Endodermal cell (in vitro differentiated cells): ENCODE measurements at regions not wholly inside any gene's neighbourhood (a gene's known extent, or its start where the extent isn't known, plus 50 kb on each side); places are given as distances from the start of the nearest gene placed in this dataset.

ENCODE experiments used
- DNase-seq: peaks from one replicate; pipeline ENCODE4 v3.0.0-alpha.2; 2017
- H3K27ac ChIP-seq: 2 replicates; pipeline ENCODE4 v1.5.1; 2013; ENCODE audit warnings: mild to moderate bottlenecking, low read depth, low read length, moderate library complexity
- H3K27me3 ChIP-seq: 2 replicates; pipeline ENCODE4 v1.6.1; 2013; ENCODE audit warnings: mild to moderate bottlenecking, low read length, moderate library complexity; ENCODE audit not compliant: insufficient read depth, control insufficient read depth, poor library complexity, severe bottlenecking
- H3K36me3 ChIP-seq: 2 replicates; pipeline ENCODE4 v1.7.0; 2013; ENCODE audit warnings: mild to moderate bottlenecking, low read length, moderate library complexity; ENCODE audit not compliant: control insufficient read depth, insufficient read depth
- H3K4me1 ChIP-seq: one replicate; pipeline ENCODE4 v1.7.0; 2013; ENCODE audit warnings: low read length; ENCODE audit not compliant: control insufficient read depth, insufficient read depth
- H3K4me3 ChIP-seq: 2 replicates; pipeline ENCODE4 v1.5.1; 2013; ENCODE audit warnings: mild to moderate bottlenecking, low read length, moderate library complexity
- H3K9ac ChIP-seq: 2 replicates; pipeline ENCODE4 v1.6.1; 2013; ENCODE audit warnings: mild to moderate bottlenecking, low read length, moderate library complexity; ENCODE audit not compliant: poor library complexity, severe bottlenecking; ENCODE audit errors: extremely low read depth
- H3K9me3 ChIP-seq: 2 replicates; pipeline ENCODE4 v1.6.1; 2013; ENCODE audit warnings: mild to moderate bottlenecking, low read length, moderate library complexity; ENCODE audit not compliant: control insufficient read depth
- H3K27ac Mint-ChIP-seq: 2 replicates; pipeline ENCODE4 v1.8.0; 2020; ENCODE audit warnings: mixed read lengths
- H3K27me3 Mint-ChIP-seq: 2 replicates; pipeline ENCODE4 v1.8.0; 2021; ENCODE audit warnings: mild to moderate bottlenecking, mixed read lengths; ENCODE audit not compliant: insufficient read depth
- H3K36me3 Mint-ChIP-seq: 2 replicates; pipeline ENCODE4 v1.8.0; 2020; ENCODE audit warnings: low read depth, mixed read lengths
- H3K4me1 Mint-ChIP-seq: 2 replicates; pipeline ENCODE4 v1.8.0; 2020; ENCODE audit warnings: mixed read lengths
- H3K4me3 Mint-ChIP-seq: 2 replicates; pipeline ENCODE4 v1.8.0; 2020; ENCODE audit warnings: mild to moderate bottlenecking, moderate library complexity, mixed read lengths
- H3K9me3 Mint-ChIP-seq: 2 replicates; pipeline ENCODE4 v1.8.0; 2020; ENCODE audit warnings: mild to moderate bottlenecking, mixed read lengths
- WGBS, 2 experiments: methylation state at CpG; one replicate each; pipeline versions ENCODE4 v1.1.5 to v1.1.7; 2013; ENCODE audit warnings: missing lambda C conversion rate in 2 of 2, mixed read lengths in 1 of 2; ENCODE audit not compliant: insufficient coverage in 1 of 2, insufficient read length in 1 of 2; 5-methylcytosine and 5-hydroxymethylcytosine counted together
- TF ChIP-seq, protein P1 (sequence below): fragments of 200-600 bp; sonication (generic); conservative IDR thresholded peaks from 2 replicates; pipeline ENCODE4 v1.5.0; 2021; ENCODE audit warnings: antibody characterized with exemption, mild to moderate bottlenecking

DNA sequence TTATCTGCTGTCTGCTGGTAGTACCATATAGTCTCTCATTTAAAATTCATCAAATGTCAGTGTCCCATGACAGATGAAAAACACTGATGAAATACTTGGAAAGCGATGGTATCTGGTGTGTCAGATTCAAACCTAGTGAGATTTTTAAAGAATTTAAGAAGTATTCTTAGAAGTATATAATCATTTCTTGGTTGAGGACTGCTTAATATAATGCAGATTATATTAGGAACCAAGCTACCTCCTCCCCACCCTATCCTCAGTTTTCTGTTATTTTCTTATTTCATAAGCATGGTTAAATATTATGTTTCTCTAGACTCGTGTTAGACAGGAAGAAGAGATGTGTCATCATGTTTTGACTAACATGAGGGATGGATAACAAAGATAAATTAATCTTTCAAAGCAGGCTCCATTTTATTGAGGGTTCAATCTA lies 118.5 kb downstream of the GLUD2 start:
- H3K9me3 ChIP-seq: no peaks in the 10 kb centered on the region
- TF ChIP-seq, protein P1, sequence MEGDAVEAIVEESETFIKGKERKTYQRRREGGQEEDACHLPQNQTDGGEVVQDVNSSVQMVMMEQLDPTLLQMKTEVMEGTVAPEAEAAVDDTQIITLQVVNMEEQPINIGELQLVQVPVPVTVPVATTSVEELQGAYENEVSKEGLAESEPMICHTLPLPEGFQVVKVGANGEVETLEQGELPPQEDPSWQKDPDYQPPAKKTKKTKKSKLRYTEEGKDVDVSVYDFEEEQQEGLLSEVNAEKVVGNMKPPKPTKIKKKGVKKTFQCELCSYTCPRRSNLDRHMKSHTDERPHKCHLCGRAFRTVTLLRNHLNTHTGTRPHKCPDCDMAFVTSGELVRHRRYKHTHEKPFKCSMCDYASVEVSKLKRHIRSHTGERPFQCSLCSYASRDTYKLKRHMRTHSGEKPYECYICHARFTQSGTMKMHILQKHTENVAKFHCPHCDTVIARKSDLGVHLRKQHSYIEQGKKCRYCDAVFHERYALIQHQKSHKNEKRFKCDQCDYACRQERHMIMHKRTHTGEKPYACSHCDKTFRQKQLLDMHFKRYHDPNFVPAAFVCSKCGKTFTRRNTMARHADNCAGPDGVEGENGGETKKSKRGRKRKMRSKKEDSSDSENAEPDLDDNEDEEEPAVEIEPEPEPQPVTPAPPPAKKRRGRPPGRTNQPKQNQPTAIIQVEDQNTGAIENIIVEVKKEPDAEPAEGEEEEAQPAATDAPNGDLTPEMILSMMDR: no peak
- H3K36me3 ChIP-seq: no peaks in the 10 kb centered on the region
- H3K9me3 Mint-ChIP-seq: peaks cover 28% of the 10 kb centered on the region
- no peak overlapping the region for H3K27ac Mint-ChIP-seq
- no peak overlapping the region for H3K27ac ChIP-seq
- H3K4me1 ChIP-seq: no peaks in the 10 kb centered on the region
- H3K4me3 Mint-ChIP-seq: no peak overlapping the region
- DNase-seq: no peak
- WGBS, 2 experiments: 79% methylated on average over 2 of the region's 2 CpGs; no CpG with 5 or more reads in 1 of the 2 experiments
- H3K36me3 Mint-ChIP-seq: no peaks in the 10 kb centered on the region
- no peak overlapping the region for H3K4me3 ChIP-seq
- H3K27me3 Mint-ChIP-seq: no peaks in the 10 kb centered on the region
- H3K4me1 Mint-ChIP-seq: peaks cover 11% of the 10 kb centered on the region
- H3K9ac ChIP-seq: no peak overlapping the region
- no peaks in the 10 kb centered on the region for H3K27me3 ChIP-seq

DNA sequence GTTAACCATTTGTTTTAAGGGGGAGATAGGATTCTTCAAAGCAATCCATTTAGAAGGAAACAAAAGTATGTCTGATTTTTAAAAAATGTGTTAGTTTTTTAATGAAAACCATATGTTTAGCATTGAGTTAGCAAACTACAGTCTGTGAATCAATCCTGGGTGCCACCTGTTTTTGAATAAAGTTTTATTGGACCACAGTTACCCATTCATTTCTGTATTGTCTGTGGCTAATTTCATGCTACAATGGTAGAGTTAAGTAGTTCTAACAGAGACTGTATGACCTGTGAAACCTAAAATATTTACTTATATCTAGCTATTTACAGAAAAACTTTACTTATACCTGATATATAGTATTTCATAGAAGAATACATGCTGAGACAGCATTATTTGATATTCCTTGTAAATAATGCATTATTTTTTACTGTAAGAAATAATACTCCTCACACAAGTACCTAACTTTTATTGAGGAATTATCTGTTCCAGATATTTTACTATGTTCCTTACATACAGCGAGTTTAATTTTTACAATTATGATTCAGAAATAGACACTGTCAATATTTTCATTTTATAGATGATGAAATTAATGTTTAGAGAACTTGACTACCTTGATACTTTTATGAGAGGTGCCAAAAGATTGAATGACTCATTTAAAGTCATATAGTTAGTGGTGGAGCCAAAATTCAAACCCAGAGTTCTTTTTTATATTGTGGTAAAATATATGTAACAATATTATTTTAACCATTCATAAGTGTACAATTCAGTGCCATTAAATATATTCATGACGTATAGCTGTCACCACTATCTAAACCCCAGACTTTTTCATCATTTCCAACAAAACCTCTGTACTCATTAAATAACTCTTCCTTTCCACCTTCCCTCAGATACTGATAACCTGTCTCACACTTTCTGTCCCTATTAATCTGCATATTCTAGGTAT lies 122.0 kb downstream of the GLUD2 start:
- DNase-seq: no peak
- no peaks in the 10 kb centered on the region for H3K27me3 ChIP-seq
- no peak overlapping the region for H3K4me3 Mint-ChIP-seq
- TF ChIP-seq, protein P1: no peak
- H3K4me1 Mint-ChIP-seq: no peaks in the 10 kb centered on the region
- WGBS, 2 experiments: 88% methylated on average over 1 of the region's 2 CpGs; no CpG with 5 or more reads in 1 of the 2 experiments
- H3K36me3 ChIP-seq: no peaks in the 10 kb centered on the region
- H3K27me3 Mint-ChIP-seq: no peaks in the 10 kb centered on the region
- H3K9ac ChIP-seq: no peak overlapping the region
- no peak overlapping the region for H3K4me3 ChIP-seq
- H3K4me1 ChIP-seq: no peaks in the 10 kb centered on the region
- H3K9me3 ChIP-seq: no peaks in the 10 kb centered on the region
- no peak overlapping the region for H3K27ac ChIP-seq
- no peak overlapping the region for H3K27ac Mint-ChIP-seq
- H3K9me3 Mint-ChIP-seq: peaks cover 36% of the 10 kb centered on the region
- no peaks in the 10 kb centered on the region for H3K36me3 Mint-ChIP-seq

DNA sequence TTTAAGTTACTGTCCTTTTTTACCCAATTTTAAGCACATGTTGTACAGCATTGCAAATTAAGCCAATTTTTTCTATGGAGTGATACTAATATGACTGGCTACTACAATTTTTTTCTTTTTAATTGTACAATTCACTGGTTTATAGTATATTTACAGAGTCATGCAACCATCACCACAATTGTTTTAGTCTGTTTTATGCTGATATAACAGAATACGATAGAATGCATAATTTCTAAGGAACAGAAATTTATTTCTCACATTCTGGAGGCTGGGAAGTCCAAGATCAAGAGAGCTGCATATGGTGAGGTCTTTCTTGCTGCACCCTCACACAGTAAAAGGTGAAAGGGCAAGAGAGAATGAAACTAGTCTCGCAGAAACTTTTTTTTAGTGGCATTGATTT lies 125.3 kb downstream of the GLUD2 start:
- no peaks in the 10 kb centered on the region for H3K9me3 ChIP-seq
- no peaks in the 10 kb centered on the region for H3K4me1 Mint-ChIP-seq
- H3K36me3 ChIP-seq: no peaks in the 10 kb centered on the region
- no peaks in the 10 kb centered on the region for H3K36me3 Mint-ChIP-seq
- no peaks in the 10 kb centered on the region for H3K4me1 ChIP-seq
- TF ChIP-seq, protein P1: no peak
- peaks cover 41% of the 10 kb centered on the region for H3K9me3 Mint-ChIP-seq
- H3K27me3 Mint-ChIP-seq: no peaks in the 10 kb centered on the region
- no peak for DNase-seq
- H3K27ac ChIP-seq: no peak overlapping the region
- H3K27ac Mint-ChIP-seq: no peak overlapping the region
- 100% methylated on average over 2 of the region's 2 CpGs; no CpG with 5 or more reads in 1 of the 2 experiments for WGBS, 2 experiments
- no peak overlapping the region for H3K9ac ChIP-seq
- H3K27me3 ChIP-seq: no peaks in the 10 kb centered on the region
- H3K4me3 ChIP-seq: no peak overlapping the region
- H3K4me3 Mint-ChIP-seq: no peak overlapping the region
